GM21423 (cell line): ENCODE measurements at regions not wholly inside any gene's neighbourhood (a gene's known extent, or its start where the extent isn't known, plus 50 kb on each side); places are given as distances from the start of the nearest gene placed in this dataset.

Experiments
- ATAC-seq: cut with Tn5 transposase; IDR thresholded peaks from one replicate; pipeline ENCODE4 v1.9.1; 2021; ENCODE audit warnings: mild to moderate bottlenecking, moderate library complexity; ENCODE audit not compliant: unreplicated experiment

- ATAC-seq: no peak
These were observed 504.9 kb downstream of the NR2F1-AS1 start for GRCh38 chr5:93076096-93076495.

DNA sequence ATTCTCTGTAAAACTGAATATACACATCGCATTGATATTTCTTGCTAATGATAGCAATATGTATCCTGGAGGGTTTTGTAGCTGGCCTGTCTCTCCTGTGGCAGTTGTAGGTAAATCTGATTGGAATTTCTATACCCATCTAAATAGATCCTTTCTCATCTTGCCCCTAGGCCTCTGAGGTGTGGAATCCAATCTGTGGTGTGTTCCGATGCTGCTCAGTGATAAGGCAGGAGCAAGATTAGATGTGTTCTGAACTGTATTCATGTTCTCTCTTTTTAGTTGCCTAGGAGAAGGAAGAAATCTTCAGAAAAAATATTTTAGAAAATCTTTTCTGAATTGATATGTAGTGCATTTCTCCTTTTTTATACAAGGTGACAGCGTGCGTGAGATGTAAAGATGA, 507.5 kb downstream of the NR2F1-AS1 start:
- no peak for ATAC-seq

DNA sequence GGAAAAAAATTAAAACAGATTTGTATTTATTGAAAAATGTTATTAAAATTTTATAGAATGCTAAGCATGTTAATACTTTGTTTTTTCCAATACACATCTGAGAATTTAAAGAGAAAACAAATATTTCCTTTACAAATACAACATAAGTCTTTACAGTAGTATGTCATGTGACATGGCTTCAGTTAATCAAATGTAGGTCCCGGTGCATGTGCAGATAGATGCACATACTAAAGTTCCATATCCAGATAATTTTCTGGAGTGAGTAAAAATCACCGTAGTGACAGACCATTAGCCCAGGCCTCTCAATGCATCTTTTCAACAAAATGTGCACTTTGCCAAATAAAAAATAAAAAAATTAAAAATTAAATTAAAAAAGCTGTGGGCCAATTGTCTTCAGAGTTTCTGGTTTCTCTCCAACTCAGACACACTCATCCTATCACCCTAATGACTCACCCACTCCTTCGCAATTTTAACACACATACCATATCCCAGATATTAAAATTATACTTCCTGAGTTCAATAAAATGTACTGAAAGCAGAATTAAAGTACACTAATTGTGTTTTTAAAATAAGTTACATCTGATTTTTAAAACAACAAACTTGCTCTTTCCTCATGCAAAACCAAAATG, 508.1 kb downstream of the NR2F1-AS1 start:
- ATAC-seq: no peak

DNA sequence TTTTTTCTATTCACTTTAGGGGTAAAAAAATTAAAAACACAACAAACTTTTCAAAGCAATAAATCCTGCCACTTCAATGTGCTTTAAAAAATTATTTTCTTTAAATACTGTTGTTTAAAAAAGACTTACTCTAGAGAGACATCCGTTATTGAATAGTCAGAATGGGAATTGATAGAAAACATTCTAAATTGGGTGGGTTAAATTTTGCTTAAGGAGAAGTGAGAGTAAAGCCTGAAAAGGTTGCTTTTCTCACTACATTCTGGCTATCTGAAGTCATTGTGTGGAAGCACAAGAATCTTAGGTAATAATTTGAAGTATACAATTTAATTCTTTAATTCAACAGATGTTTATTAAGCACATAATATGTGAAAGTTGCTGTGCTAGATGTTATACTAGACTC, 509.3 kb downstream of the NR2F1-AS1 start:
- no peak for ATAC-seq

GRCh38 chr5:93070938-93071337, 510.1 kb downstream of the NR2F1-AS1 start:
- no peak for ATAC-seq

DNA sequence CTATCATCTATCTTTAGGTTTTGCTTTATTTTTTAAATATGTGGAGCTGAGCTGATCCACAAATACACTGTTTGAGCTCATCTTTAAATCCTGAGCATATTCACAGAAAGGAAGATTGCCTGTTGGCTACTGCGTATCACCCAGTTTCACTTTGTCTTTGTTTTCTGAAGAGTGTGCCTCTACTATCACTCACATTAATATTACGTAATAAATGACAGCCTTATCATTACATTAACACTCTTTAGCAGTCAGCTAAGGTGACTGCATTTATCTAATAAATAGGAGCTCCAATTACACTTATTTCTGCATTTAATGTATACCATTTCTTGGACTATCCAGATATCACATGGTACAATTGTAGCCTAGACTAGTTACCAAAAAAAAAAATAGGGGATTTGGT, 511.7 kb downstream of the NR2F1-AS1 start:
- ATAC-seq: no peak

- ATAC-seq: no peak
These were observed 518.5 kb downstream of the NR2F1-AS1 start for GRCh38 chr5:93062548-93062947.

GRCh38 chr5:93058309-93058708, 522.7 kb downstream of the NR2F1-AS1 start:
- ATAC-seq: no peak

GRCh38 chr5:93057311-93057710, 523.7 kb downstream of the NR2F1-AS1 start:
- no peak for ATAC-seq

DNA sequence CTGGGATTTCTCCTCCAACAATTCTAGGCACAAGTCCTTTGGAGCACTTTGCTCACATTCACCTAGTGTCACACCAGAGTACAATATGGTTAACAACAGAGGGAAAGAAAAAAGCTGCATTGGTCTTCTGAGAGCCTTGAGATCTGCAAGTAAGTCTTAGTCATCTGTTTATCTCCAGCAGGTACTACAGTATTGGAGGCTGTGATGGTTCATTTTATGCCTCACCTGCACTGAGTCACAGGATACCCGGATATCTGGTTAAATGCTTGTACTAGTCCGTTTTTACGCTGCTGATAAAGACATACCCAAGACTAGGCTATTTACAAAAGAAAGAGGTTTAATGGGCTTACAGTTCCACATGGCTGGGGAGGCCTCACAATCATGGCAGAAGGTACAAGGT, 525.0 kb downstream of the NR2F1-AS1 start:
- no peak for ATAC-seq

DNA sequence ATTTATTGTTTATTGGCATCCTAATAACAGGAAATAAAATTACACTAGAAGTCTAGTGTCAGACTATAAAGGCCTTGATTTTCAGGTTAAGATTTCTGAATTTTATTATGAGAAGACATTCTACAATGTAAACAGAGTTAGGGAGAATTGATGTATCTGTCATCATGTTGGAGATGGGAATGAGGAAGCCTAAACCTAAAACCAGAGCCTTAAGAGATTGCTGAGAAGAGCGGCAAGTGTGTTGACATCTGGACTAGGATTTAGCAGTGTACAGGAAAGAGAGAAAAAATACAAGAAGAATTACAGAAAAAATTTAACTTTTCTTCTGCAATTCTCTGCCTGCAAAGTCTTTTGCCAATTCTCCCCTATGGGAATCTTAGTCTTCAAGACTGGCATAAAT, 525.5 kb downstream of the NR2F1-AS1 start:
- ATAC-seq: no peak

- no peak for ATAC-seq
These were observed 526.4 kb downstream of the NR2F1-AS1 start for GRCh38 chr5:93054424-93055163.

GRCh38 chr5:93053825-93054224, 527.2 kb downstream of the NR2F1-AS1 start:
- ATAC-seq: no peak

GRCh38 chr5:93048858-93049257, 532.2 kb downstream of the NR2F1-AS1 start:
- ATAC-seq: no peak

- ATAC-seq: no peak
These were observed 536.0 kb downstream of the NR2F1-AS1 start for GRCh38 chr5:93044859-93045666.

- no peak for ATAC-seq
These were observed 541.1 kb downstream of the NR2F1-AS1 start for GRCh38 chr5:93039888-93040287.

DNA sequence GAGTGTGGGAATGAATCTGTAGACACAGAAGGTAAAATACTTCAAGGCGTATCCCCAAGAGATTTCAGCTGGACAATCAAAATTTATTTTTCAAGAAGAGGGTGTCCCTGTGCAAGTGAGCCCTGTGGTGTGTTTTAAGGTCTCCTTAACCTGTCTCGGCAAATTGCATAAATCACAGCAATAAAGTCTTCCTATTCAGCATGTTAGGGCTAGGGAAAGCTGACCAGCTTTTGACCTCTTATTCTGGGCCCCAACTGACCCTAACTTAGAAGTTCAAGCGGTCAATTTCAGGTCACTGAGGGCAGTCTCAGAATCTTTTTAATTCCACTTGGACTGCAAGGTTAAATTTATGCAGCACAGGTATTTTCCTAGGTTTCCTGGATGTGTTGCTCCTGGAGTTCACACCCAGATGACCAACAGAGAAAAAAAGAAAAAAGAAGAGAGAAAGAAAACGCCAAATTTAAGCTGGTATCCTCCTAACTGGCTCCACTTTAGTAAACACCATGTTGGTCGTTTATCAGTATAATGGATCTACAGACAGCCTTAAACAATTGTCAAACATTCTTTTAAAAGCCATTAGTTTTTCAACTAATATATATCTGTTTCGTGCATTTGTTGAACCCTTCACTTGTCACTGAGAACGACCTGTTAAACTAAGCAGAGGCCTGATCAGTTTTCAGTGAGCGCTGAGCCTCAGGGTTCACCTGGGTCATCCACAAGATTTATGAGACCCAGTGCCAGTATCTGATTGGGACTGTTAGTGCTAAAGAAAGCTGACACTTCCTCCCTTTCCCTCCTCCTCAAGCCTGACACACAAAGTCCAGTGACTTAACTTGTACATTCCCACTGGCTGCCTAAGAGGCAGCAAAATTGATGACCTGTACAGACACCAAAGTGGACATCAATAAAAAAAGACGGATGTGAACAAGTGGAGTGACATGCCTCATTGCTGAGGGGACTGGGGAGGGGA, 546.1 kb downstream of the NR2F1-AS1 start:
- no peak for ATAC-seq

DNA sequence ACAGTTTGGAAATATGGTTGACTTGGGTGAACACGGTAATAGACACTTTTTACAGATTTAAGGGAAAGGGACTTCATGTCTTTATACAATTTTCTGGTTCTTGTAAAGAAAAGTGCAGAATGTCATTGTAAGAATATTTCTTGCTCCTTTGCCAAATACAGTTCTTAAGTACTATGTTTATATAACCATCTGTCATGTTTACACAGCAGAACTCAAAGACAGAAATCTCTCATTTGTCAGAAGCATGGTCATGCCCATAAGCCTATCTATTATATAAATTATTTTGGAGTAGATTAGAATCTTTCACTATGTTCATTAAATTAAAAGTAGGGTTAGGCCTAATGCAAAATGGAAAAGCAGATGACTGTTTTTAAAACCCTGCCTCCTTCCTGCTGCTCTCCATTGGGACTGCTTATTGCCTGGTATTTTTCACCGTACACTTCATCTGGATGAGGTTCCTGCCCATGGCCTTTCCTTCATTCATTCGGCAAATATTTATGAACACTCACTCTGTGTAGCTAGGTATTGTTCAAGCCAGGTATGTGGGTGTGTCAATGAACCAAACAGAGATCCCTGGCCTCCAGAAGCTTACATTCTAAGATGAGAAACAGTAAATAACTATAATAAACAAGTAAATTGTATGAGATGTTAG, 558.1 kb downstream of the NR2F1-AS1 start:
- no peak for ATAC-seq

GRCh38 chr5:93022211-93022610, 558.8 kb downstream of the NR2F1-AS1 start:
- ATAC-seq: no peak

GRCh38 chr5:93019896-93020295, 561.1 kb downstream of the NR2F1-AS1 start:
- no peak for ATAC-seq
